HG03097 (cell line): ENCODE measurements at regions not wholly inside any gene's neighbourhood (a gene's known extent, or its start where the extent isn't known, plus 50 kb on each side); places are given as distances from the start of the nearest gene placed in this dataset.

Experiments
- ATAC-seq: cut with Tn5 transposase; IDR thresholded peaks from one replicate; pipeline ENCODE4 v1.9.1; 2021; ENCODE audit not compliant: unreplicated experiment, low FRiP score

- no peak for ATAC-seq
Observed at GRCh38 chr2:146241023-146241422, 1603.8 kb upstream of the ACVR2A start.

- no peak for ATAC-seq
Observed at GRCh38 chr2:146240391-146240790, 1604.4 kb upstream of the ACVR2A start.

- ATAC-seq, result no peak
Observed at GRCh38 chr2:146239392-146240135, 1605.3 kb upstream of the ACVR2A start.

GRCh38 chr2:146238254-146238966 lies 1606.4 kb upstream of the ACVR2A start:
- no peak for ATAC-seq

GRCh38 chr2:146235158-146235557 lies 1609.7 kb upstream of the ACVR2A start:
- ATAC-seq, result no peak

GRCh38 chr2:146229508-146230155 lies 1615.2 kb upstream of the ACVR2A start:
- ATAC-seq, result no peak

GRCh38 chr2:146228466-146229058 lies 1616.3 kb upstream of the ACVR2A start:
- ATAC-seq, result peak; percentile 62

GRCh38 chr2:146228020-146228393 lies 1616.8 kb upstream of the ACVR2A start:
- no peak for ATAC-seq

GRCh38 chr2:146227152-146228019 lies 1617.4 kb upstream of the ACVR2A start:
- ATAC-seq, result no peak

GRCh38 chr2:146226077-146226476 lies 1618.8 kb upstream of the ACVR2A start:
- ATAC-seq, result no peak

GRCh38 chr2:146221826-146222225 lies 1623.0 kb upstream of the ACVR2A start:
- no peak for ATAC-seq

GRCh38 chr2:146220957-146221356 lies 1623.9 kb upstream of the ACVR2A start:
- no peak for ATAC-seq

- ATAC-seq, result no peak
Observed at GRCh38 chr2:146214394-146214929, 1630.4 kb upstream of the ACVR2A start.

GRCh38 chr2:146213674-146214073 lies 1631.2 kb upstream of the ACVR2A start:
- ATAC-seq, result no peak

GRCh38 chr2:146212602-146213001 lies 1632.2 kb upstream of the ACVR2A start:
- ATAC-seq, result no peak

GRCh38 chr2:146209842-146210275 lies 1635.0 kb upstream of the ACVR2A start:
- ATAC-seq, result no peak

GRCh38 chr2:146207901-146208300 lies 1636.9 kb upstream of the ACVR2A start:
- ATAC-seq, result no peak

- ATAC-seq, result no peak
Observed at GRCh38 chr2:146207417-146207816, 1637.4 kb upstream of the ACVR2A start.

GRCh38 chr2:146203064-146203624 lies 1641.7 kb upstream of the ACVR2A start:
- no peak for ATAC-seq

- ATAC-seq, result no peak
Observed at GRCh38 chr2:146193619-146194018, 1651.2 kb upstream of the ACVR2A start.
